ENCODE measurements at regions not wholly inside any gene's neighbourhood (a gene's known extent, or its start where the extent isn't known, plus 50 kb on each side); places are given as distances from the start of the nearest gene placed in this dataset.

- no peak for TF ChIP-seq CTCF (IDR thresholded peaks at IDR 0.05; ENCODE audit: low read depth, low read length)
- no peak overlapping the region for H3K4me3 ChIP-seq (ENCODE audit: low read depth, low read length)
These were observed 239.3 kb downstream of the FBXO15 start for GRCh38 chr18:73908323-73908722.

- no peak overlapping the region for H3K4me3 ChIP-seq (ENCODE audit: low read depth, low read length)
- TF ChIP-seq CTCF (IDR thresholded peaks at IDR 0.05; ENCODE audit: low read depth, low read length): no peak
These were observed 246.1 kb downstream of the FBXO15 start for GRCh38 chr18:73901566-73901965.

GRCh38 chr18:73901151-73901550 lies 246.5 kb downstream of the FBXO15 start:
- no peak for TF ChIP-seq CTCF (IDR thresholded peaks at IDR 0.05; ENCODE audit: low read depth, low read length)

DNA sequence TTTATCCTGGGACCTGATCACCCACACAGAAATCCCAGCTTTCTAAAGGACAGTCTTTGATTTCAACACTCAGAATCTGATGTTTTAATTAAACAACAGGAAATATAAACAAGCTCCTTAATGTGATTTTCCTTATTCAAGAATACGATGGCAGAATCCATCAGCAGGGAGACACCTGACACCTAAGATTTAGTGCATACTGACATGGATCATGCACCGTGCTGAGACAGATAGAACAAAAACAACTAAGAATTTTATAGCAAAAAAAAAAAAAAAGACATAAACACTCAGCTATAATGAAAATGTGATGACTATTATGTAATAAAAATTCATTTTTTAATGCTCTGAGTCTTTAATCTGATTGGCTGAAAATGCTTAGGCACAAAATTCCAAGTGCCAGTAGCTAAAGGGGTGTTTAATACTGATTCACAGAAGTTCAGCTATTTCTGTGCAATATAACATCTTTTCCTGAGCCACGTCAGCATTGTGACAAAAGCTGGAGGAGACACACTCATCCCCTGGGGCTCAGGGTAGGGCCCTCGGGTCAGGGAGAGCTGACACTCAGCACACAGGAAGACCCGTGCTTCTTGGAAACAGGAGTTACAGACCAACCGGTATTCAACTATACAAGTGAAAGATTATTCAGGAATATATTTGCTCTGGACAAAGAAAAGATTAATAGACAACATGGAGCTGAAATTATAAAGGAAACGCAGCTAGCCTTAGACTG lies 247.4 kb downstream of the FBXO15 start:
- H3K4me3 ChIP-seq (ENCODE audit: low read depth, low read length): no peak overlapping the region
- TF ChIP-seq CTCF (IDR thresholded peaks at IDR 0.05; ENCODE audit: low read depth, low read length): no peak

More at GRCh38 chr18:73901151-73901550, 246.5 kb downstream of the FBXO15 start:
- H3K4me3 ChIP-seq (ENCODE audit: low read depth, low read length): no peak overlapping the region

DNA sequence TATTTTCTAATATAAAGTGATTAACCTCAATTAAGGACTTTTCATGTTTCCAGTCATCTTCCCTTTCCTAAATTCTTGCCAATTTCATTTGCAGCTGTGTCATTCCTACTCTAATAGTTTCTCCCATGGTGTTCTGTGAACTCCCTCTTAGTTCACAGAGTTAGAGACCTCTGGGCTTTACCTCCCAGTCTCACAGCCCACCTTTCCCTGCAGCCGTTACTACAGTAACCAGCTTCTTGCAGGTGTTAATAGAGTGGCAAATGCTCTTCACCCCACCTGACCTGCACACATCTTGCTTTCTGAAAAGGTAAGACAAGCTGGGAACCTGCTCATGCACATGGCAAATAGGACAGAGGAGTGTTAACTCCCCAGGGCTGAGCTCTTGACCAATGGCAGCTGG lies 250.1 kb downstream of the FBXO15 start:
- TF ChIP-seq CTCF (IDR thresholded peaks at IDR 0.05; ENCODE audit: low read depth, low read length): no peak
- H3K4me3 ChIP-seq (ENCODE audit: low read depth, low read length): no peak overlapping the region

- TF ChIP-seq CTCF (IDR thresholded peaks at IDR 0.05; ENCODE audit: low read depth, low read length): no peak
These were observed 250.9 kb downstream of the FBXO15 start for GRCh38 chr18:73896685-73897084.

DNA sequence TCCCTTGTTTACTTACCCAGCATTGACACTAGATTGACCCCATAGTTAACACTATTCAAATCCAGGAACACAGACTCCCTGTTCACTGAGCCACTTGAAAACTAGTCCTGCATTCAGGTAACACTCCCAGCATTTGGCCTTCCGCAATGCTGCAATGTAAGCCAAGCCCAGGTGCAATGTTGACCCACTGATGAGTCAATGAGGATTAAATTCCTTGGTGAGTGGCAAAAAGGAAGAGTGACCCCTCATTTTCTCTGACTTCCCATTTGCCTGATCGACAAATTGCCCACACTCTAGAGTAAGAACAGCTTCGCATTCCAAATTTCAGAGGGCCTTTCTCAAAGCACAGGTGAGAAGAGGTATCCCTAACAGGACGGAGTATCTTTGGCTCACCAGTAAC lies 251.9 kb downstream of the FBXO15 start:
- H3K4me3 ChIP-seq (ENCODE audit: low read depth, low read length): no peak overlapping the region
- no peak for TF ChIP-seq CTCF (IDR thresholded peaks at IDR 0.05; ENCODE audit: low read depth, low read length)

More at GRCh38 chr18:73896685-73897084, 250.9 kb downstream of the FBXO15 start:
- no peak overlapping the region for H3K4me3 ChIP-seq (ENCODE audit: low read depth, low read length)

Data from WI38 (cell line).